Esophagus squamous epithelium (tissue), 4 donors: ENCODE measurements at regions not wholly inside any gene's neighbourhood (a gene's known extent, or its start where the extent isn't known, plus 50 kb on each side); places are given as distances from the start of the nearest gene placed in this dataset.

Experiments used
- CTCF ChIP-seq, 6 experiments: fragments of 450-650 bp in 4 of 6; fragments of 200-600 bp in 2 of 6; sonication (generic) in 2 of 6; IDR thresholded peaks; one replicate each; pipeline ENCODE4 v1.5.1; 2016 to 2019; ENCODE audit warnings: antibody characterized with exemption in 6 of 6, mild to moderate bottlenecking in 4 of 6, moderate library complexity in 4 of 6
- POLR2A ChIP-seq, 4 donors: fragments of 450-650 bp; IDR thresholded peaks; one replicate each; pipeline ENCODE4 v1.6.1; 2017; ENCODE audit warnings: antibody characterized with exemption in 4 of 4, mild to moderate bottlenecking in 4 of 4, moderate library complexity in 3 of 4

- TF ChIP-seq CTCF (IDR thresholded peaks at IDR 0.05) (no peak), POLR2A (IDR thresholded peaks at IDR 0.05) (no peak)
Observed at GRCh38 chr1:194233069-194233468, 1046.7 kb upstream of the B3GALT2 start.
